ENCODE measurements at regions not wholly inside any gene's neighbourhood (a gene's known extent, or its start where the extent isn't known, plus 50 kb on each side); places are given as distances from the start of the nearest gene placed in this dataset.

- TF ChIP-seq, protein P1, sequence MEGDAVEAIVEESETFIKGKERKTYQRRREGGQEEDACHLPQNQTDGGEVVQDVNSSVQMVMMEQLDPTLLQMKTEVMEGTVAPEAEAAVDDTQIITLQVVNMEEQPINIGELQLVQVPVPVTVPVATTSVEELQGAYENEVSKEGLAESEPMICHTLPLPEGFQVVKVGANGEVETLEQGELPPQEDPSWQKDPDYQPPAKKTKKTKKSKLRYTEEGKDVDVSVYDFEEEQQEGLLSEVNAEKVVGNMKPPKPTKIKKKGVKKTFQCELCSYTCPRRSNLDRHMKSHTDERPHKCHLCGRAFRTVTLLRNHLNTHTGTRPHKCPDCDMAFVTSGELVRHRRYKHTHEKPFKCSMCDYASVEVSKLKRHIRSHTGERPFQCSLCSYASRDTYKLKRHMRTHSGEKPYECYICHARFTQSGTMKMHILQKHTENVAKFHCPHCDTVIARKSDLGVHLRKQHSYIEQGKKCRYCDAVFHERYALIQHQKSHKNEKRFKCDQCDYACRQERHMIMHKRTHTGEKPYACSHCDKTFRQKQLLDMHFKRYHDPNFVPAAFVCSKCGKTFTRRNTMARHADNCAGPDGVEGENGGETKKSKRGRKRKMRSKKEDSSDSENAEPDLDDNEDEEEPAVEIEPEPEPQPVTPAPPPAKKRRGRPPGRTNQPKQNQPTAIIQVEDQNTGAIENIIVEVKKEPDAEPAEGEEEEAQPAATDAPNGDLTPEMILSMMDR (conservative IDR thresholded peaks at IDR 0.05), result no peak
- no peak overlapping the region for H3K9ac ChIP-seq (ENCODE audit: extremely low read depth, insufficient read length, low read length)
- no peaks in the 10 kb centered on the region for H3K79me1 ChIP-seq (ENCODE audit: insufficient read depth, low read depth, low read length, poor library complexity, severe bottlenecking)
- H2AFZ ChIP-seq (ENCODE audit: low read length), result no peak overlapping the region
- H2BK15ac ChIP-seq (ENCODE audit: low read depth, low read length), result no peak overlapping the region
- H3K23me2 ChIP-seq (ENCODE audit: insufficient read length, low read depth, low read length, poor library complexity, severe bottlenecking), result no peaks in the 10 kb centered on the region
- no peak overlapping the region for H3T11ph ChIP-seq (ENCODE audit: low read length)
- no peak overlapping the region for H2BK12ac ChIP-seq (ENCODE audit: insufficient read length, low read depth, low read length)
- Mint-ChIP-seq H3K4me3 (no peak overlapping the region), H3K9me3 (no peaks in the 10 kb centered on the region; a peak in 2 of 5 replicates), H3K36me3 (ENCODE audit: insufficient read depth in 1 of 3, low read depth in 3 of 3) (no peaks in the 10 kb centered on the region), H3K27me3 (ENCODE audit: low read depth) (peaks cover 1% of the 10 kb centered on the region; the same call in 1 of the 2 replicates), H3K4me1 (peaks cover 10 to 14% of the 10 kb centered on the region in 2 experiments), H3K27ac (no peak overlapping the region)
- no peak overlapping the region for H2BK5ac ChIP-seq (ENCODE audit: insufficient read length, low read length)
- no peaks in the 10 kb centered on the region for H3K27me3 ChIP-seq (ENCODE audit: insufficient read depth, low read length)
- no peak overlapping the region for H2BK20ac ChIP-seq (ENCODE audit: low read depth, low read length, poor library complexity, severe bottlenecking)
- DNase-seq, result peak; percentile 13
- no peaks in the 10 kb centered on the region for H3K79me2 ChIP-seq (ENCODE audit: insufficient read depth, low read length)
- no peaks in the 10 kb centered on the region for H3K9me3 ChIP-seq (ENCODE audit: control insufficient read depth, low read depth, low read length)
- H2AK5ac ChIP-seq (ENCODE audit: insufficient read length, low read length), result no peak overlapping the region
- WGBS (ENCODE audit: extremely low coverage, insufficient read length, low lambda C conversion rate), result no CpG with 5 or more reads among the region's 7 CpGs
- no peak overlapping the region for H3K14ac ChIP-seq (ENCODE audit: insufficient read depth, low read length)
- H4K20me1 ChIP-seq (ENCODE audit: control insufficient read depth, insufficient read depth, insufficient read length), result no peaks in the 10 kb centered on the region
- no peak overlapping the region for H2BK120ac ChIP-seq (ENCODE audit: low read depth, low read length, poor library complexity, severe bottlenecking)
- no peak overlapping the region for H4K5ac ChIP-seq (ENCODE audit: insufficient read length, low read depth, low read length)
- H3K18ac ChIP-seq (ENCODE audit: insufficient read length, low read depth, low read length), result no peak overlapping the region
- H4K91ac ChIP-seq (ENCODE audit: insufficient read length, low read depth, low read length), result no peak overlapping the region
- no peak overlapping the region for H4K8ac ChIP-seq (replicated peaks; ENCODE audit: insufficient read length, low read depth, low read length)
- H3K56ac ChIP-seq (ENCODE audit: insufficient read length, low read depth, low read length), result no peak overlapping the region
- no peak overlapping the region for H3K4me2 ChIP-seq (ENCODE audit: insufficient read depth, insufficient read length, low read length)
- H3K27ac ChIP-seq (ENCODE audit: insufficient read length, low read depth, low read length), result no peak overlapping the region
- no peak overlapping the region for H3K23ac ChIP-seq (ENCODE audit: insufficient read length, low read depth, low read length)
- H3K4ac ChIP-seq (ENCODE audit: low read depth, low read length), result no peak overlapping the region
- H3K4me1 ChIP-seq (ENCODE audit: insufficient read depth, low read length), result no peaks in the 10 kb centered on the region; the same call in 1 of the 2 replicates
Observed at GRCh38 chr12:107514887-107515445, 170.6 kb upstream of the PWP1 start.

All from H9 (cell line).